ENCODE measurements at regions not wholly inside any gene's neighbourhood (a gene's known extent, or its start where the extent isn't known, plus 50 kb on each side); places are given as distances from the start of the nearest gene placed in this dataset.
"Not testable (repeated sequence)": the region's sequence is repeated elsewhere in the genome, so short reads cannot be mapped to it uniquely, and the experiment has no call there.

GRCh38 chr15:91369823-91370222 is 269.8 kb downstream of the SV2B start:
- no peak overlapping the region for H3K4me3 ChIP-seq (ENCODE audit: low read depth, low read length)
- no peak for TF ChIP-seq CTCF (IDR thresholded peaks at IDR 0.05; ENCODE audit: insufficient read depth, low read depth, low read length)
- no peak for DNase-seq (ENCODE audit: low read depth)

- not testable (repeated sequence) for DNase-seq (ENCODE audit: low read depth); H3K4me3 ChIP-seq (ENCODE audit: low read depth, low read length)
Measured at GRCh38 chr15:91371345-91371744, 271.3 kb downstream of the SV2B start.

GRCh38 chr15:91374336-91374735 is 274.3 kb downstream of the SV2B start:
- H3K4me3 ChIP-seq (ENCODE audit: low read depth, low read length): no peak overlapping the region
- TF ChIP-seq CTCF (IDR thresholded peaks at IDR 0.05; ENCODE audit: insufficient read depth, low read depth, low read length): no peak
- DNase-seq (ENCODE audit: low read depth): no peak

GRCh38 chr15:91376038-91376437 is 276.0 kb downstream of the SV2B start:
- TF ChIP-seq CTCF (IDR thresholded peaks at IDR 0.05; ENCODE audit: insufficient read depth, low read depth, low read length): no peak
- no peak for DNase-seq (ENCODE audit: low read depth)
- H3K4me3 ChIP-seq (ENCODE audit: low read depth, low read length): no peak overlapping the region

GRCh38 chr15:91380114-91380513 is 280.1 kb downstream of the SV2B start:
- no peak overlapping the region for H3K4me3 ChIP-seq (ENCODE audit: low read depth, low read length)
- TF ChIP-seq CTCF (IDR thresholded peaks at IDR 0.05; ENCODE audit: insufficient read depth, low read depth, low read length): no peak
- no peak for DNase-seq (ENCODE audit: low read depth)

GRCh38 chr15:91383532-91383931 is 283.5 kb downstream of the SV2B start:
- TF ChIP-seq CTCF (IDR thresholded peaks at IDR 0.05; ENCODE audit: insufficient read depth, low read depth, low read length): no peak
- no peak for DNase-seq (ENCODE audit: low read depth)
- no peak overlapping the region for H3K4me3 ChIP-seq (ENCODE audit: low read depth, low read length)

GRCh38 chr15:91384189-91384730 is 284.2 kb downstream of the SV2B start:
- DNase-seq (ENCODE audit: low read depth): no peak
- no peak for TF ChIP-seq CTCF (IDR thresholded peaks at IDR 0.05; ENCODE audit: insufficient read depth, low read depth, low read length)

More at GRCh38 chr15:91384189-91384730, 284.2 kb downstream of the SV2B start:
- no peak overlapping the region for H3K4me3 ChIP-seq (ENCODE audit: low read depth, low read length)

Measured in fibroblast of villous mesenchyme (primary cell).